ACC112 (cell line): ENCODE measurements at regions not wholly inside any gene's neighbourhood (a gene's known extent, or its start where the extent isn't known, plus 50 kb on each side); places are given as distances from the start of the nearest gene placed in this dataset.
"Not testable (repeated sequence)": the region's sequence is repeated elsewhere in the genome, so short reads cannot be mapped to it uniquely, and the experiment has no call there.

ENCODE experiments used
- H2AFZ ChIP-seq: fragments of 200-600 bp; sonication (generic); one replicate; pipeline ENCODE4 v1.6.0; 2017; ENCODE audit warnings: antibody characterized with exemption, low read length; ENCODE audit not compliant: unreplicated experiment
- H3K27ac ChIP-seq: fragments of 200-600 bp; sonication (generic); 2 replicates; pipeline ENCODE4 v1.5.1; 2014; ENCODE audit warnings: low read depth, mild to moderate bottlenecking, antibody characterized with exemption, low read length, moderate library complexity
- H3K27me3 ChIP-seq: fragments of 200-600 bp; sonication (generic); 2 replicates; pipeline ENCODE4 v1.6.1; 2014; ENCODE audit warnings: mild to moderate bottlenecking, antibody characterized with exemption, low read length, moderate library complexity, mixed read lengths; ENCODE audit not compliant: insufficient read depth
- H3K36me3 ChIP-seq: fragments of 200-600 bp; sonication (generic); 2 replicates; pipeline ENCODE4 v1.6.1; 2016; ENCODE audit warnings: mild to moderate bottlenecking, antibody characterized with exemption, low read length, moderate library complexity, mixed read lengths; ENCODE audit not compliant: insufficient read depth
- H3K4me1 ChIP-seq: fragments of 200-600 bp; sonication (generic); one replicate; pipeline ENCODE4 v1.6.1; 2016; ENCODE audit warnings: low read length, mixed read lengths; ENCODE audit not compliant: insufficient read depth, unreplicated experiment, control insufficient read depth
- H3K4me3 ChIP-seq: fragments of 200-600 bp; sonication (generic); 2 replicates; pipeline ENCODE4 v1.5.1; 2014; ENCODE audit warnings: mild to moderate bottlenecking, low read depth, low read length
- H3K79me2 ChIP-seq: fragments of 200-600 bp; sonication (generic); one replicate; pipeline ENCODE4 v1.6.0; 2016; ENCODE audit warnings: low read length; ENCODE audit not compliant: control insufficient read depth, unreplicated experiment, insufficient read depth

DNA sequence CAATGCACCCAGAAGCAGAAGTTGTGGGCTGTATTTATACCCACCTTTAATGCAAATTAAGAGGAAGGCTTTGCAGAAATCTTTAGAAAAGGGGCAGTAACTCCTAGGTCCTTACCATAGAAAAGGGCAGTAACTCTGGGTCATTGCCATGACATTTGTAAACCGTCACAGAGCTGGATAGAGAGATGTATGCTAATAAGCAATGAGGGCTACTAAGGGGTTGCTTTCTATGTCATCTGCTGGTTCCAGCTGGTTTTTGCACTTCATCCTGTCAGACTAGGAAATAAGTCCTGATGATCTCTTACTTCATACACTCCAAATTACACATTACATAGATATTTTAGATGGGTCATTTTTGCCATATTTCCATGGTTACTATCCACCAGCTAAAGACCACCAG is 299.1 kb upstream of the TYRP1 start:
- H3K79me2 ChIP-seq, result no peaks in the 10 kb centered on the region
- H2AFZ ChIP-seq, result no peak overlapping the region
- H3K36me3 ChIP-seq, result no peaks in the 10 kb centered on the region
- no peak overlapping the region for H3K27ac ChIP-seq
- no peak overlapping the region for H3K4me3 ChIP-seq
- no peaks in the 10 kb centered on the region for H3K4me1 ChIP-seq
- H3K27me3 ChIP-seq, result no peaks in the 10 kb centered on the region

DNA sequence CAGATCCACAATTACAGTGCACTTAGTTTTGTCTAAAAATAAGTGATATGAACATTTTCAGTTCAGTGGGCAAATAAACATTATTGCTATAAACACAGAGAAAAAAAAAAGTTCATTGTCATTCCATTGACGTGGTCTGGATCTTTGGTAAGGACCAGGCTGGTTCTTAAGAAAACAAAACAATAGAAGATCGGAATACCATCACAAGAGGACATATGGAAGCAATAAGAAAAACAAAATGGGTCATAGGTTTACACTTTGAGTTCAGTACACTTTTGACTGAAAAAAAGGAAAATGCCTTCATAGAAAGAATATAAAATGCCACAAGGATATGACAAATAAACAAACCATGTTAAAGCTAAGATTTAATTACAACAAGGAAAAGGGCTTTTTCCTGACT is 289.5 kb upstream of the TYRP1 start:
- H3K27ac ChIP-seq, result no peak overlapping the region
- no peaks in the 10 kb centered on the region for H3K36me3 ChIP-seq
- H2AFZ ChIP-seq, result no peak overlapping the region
- H3K4me1 ChIP-seq, result no peaks in the 10 kb centered on the region
- no peaks in the 10 kb centered on the region for H3K79me2 ChIP-seq
- H3K4me3 ChIP-seq, result no peak overlapping the region
- H3K27me3 ChIP-seq, result no peaks in the 10 kb centered on the region

DNA sequence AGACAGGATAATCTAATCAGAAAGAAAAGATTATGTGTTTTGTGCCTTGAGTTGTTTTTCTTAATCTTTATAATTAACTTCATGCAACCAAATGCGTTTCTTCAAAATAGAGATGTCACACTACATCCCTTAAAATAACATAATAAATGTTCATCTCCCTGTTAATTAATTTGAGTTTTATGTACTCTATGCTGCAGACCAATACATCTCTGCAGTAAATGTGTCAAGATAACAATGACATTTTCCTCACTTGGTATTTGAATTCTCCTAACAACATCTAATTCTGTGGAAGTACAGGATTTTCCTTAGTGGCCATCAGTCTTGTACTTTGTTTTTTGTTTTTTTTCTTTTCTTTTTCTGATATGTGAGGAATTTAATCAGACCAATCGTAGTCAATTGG is 279.2 kb upstream of the TYRP1 start:
- Histone ChIP-seq H3K4me1 (no peaks in the 10 kb centered on the region), H3K27me3 (no peaks in the 10 kb centered on the region), H3K36me3 (no peaks in the 10 kb centered on the region), H3K4me3 (no peak overlapping the region), H3K79me2 (no peaks in the 10 kb centered on the region), H2AFZ (no peak overlapping the region), H3K27ac (no peak overlapping the region)

DNA sequence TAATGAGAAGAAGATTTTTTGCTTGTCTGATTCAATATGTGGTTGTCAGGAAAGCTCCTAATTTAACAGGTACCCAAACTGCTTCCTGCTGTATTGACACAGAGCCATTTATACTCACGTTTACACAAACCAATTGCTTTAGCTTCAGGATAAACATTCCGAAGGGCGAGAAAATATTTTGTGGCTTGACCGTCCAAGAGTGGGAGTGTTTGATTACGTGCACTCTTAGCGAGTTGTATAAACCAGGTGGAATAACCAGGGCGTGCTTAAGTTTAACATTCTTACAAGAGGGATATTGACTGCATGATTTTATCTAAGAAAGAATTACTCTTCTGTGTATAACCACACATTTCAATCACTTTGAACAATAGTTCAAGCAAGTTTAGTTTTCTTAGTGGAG is 278.7 kb upstream of the TYRP1 start:
- Histone ChIP-seq H3K36me3 (no peaks in the 10 kb centered on the region), H3K4me1 (no peaks in the 10 kb centered on the region), H2AFZ (no peak overlapping the region), H3K27me3 (no peaks in the 10 kb centered on the region), H3K4me3 (no peak overlapping the region), H3K27ac (no peak overlapping the region), H3K79me2 (no peaks in the 10 kb centered on the region)

DNA sequence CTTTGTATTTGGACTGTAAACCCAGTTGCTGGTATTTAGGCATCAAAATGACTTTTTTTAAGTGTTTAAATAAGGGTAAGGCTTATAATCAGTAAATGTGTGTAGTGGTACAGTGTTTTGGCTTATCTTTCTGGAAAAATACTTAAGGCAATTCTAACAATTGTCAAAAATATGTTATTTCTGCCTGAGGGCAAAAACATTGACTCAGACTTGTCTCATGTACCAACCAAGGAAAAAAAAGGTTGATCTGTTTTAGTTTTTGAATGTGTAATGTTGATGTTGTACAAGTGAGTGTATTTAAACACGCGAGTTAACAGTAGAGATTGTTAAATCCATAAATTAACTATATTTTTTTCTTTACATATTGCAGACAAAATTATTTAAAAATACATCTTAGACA is 277.8 kb upstream of the TYRP1 start:
- H3K79me2 ChIP-seq, result no peaks in the 10 kb centered on the region
- H3K36me3 ChIP-seq, result no peaks in the 10 kb centered on the region
- H3K4me3 ChIP-seq, result no peak overlapping the region
- no peaks in the 10 kb centered on the region for H3K27me3 ChIP-seq
- no peak overlapping the region for H3K27ac ChIP-seq
- H3K4me1 ChIP-seq, result no peaks in the 10 kb centered on the region
- no peak overlapping the region for H2AFZ ChIP-seq

DNA sequence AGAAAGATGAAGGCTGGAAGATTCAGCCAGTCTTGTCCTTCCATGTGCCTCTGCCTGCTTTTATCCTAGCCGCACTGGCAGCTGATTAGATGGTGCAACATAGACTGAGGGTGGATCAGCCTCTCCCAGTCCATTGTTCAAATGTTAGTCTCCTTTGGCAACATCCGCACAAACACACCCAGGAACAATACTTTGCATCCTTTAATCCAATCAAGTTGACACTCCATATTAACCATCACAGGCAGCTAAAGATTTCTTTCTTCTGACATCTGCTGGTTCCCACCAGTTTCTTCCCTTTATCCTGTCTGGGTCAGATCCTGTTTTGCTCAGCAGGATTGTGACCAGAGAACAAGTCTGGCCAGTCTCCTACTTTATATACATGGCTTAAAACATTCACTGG is 276.5 kb upstream of the TYRP1 start:
- Histone ChIP-seq H2AFZ (no peak overlapping the region), H3K27me3 (no peaks in the 10 kb centered on the region), H3K36me3 (no peaks in the 10 kb centered on the region), H3K4me3 (no peak overlapping the region), H3K4me1 (no peaks in the 10 kb centered on the region), H3K27ac (no peak overlapping the region), H3K79me2 (no peaks in the 10 kb centered on the region)

DNA sequence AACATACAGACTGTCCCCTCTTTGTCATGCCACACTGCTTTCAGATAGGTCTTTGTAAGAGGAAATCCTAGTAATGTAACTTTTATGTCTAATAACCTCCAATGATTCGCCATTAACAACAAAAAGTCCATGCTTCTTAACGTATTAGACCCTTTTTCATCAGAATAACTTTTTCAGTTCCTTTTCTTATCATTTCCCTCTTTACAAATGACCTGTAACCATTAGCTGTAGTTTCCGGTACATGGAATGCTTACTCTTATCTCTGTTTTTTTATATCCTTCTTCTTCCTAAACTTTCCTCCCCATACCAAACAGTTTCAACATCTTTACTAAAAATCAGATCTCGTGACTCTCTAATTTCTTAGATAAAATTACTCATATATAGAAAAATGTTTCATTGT is 268.9 kb upstream of the TYRP1 start:
- Histone ChIP-seq H2AFZ (no peak overlapping the region), H3K79me2 (no peaks in the 10 kb centered on the region), H3K27me3 (no peaks in the 10 kb centered on the region), H3K4me3 (no peak overlapping the region), H3K36me3 (no peaks in the 10 kb centered on the region), H3K4me1 (no peaks in the 10 kb centered on the region), H3K27ac (no peak overlapping the region)

DNA sequence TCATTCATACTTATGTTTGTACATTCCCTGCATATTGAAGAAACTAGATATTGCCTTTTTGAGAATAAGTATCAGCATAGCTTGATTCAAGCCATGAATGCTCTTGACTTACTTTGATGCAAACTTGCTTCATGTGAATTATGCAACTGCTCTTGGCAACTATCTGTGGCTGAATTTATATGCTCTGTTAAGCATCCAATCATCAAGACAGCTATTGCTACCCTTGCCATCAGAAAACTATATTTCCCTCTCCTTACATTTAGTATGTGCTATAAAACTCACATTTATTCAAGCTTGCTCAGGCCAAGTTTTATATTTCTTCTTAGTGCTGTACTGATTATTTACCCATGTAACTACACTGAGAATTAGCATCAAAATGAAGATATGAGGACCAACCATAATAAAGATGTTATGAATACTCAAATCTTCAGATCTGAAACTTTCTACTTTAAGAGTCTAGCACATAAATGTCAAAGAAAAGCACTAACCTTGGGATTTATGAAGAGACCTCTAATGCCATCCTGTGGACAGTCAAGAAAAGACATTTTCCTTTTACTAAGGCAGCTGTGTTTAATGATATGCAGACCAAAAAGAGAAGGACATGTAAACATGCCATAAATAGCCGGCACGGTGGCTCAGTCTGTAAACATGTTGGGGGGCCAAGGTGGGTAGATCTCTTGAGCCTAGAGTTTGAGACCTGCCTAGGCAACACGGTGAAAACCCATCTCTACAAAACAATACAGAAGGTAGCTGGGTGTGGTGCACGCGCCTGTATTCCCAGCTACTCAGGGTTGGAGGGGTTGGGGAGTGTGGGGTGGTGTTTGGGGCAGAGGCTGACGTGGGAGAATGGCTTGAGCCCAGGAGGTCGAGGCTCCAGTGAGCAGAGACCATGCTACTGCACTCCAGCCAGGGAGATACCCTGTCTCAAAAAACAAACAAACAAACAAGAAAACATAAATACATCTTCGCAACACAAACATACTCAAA is 267.0 kb upstream of the TYRP1 start:
- no peaks in the 10 kb centered on the region for H3K36me3 ChIP-seq
- H3K27ac ChIP-seq, result no peak overlapping the region
- H2AFZ ChIP-seq, result no peak overlapping the region
- H3K4me1 ChIP-seq, result no peaks in the 10 kb centered on the region
- H3K79me2 ChIP-seq, result no peaks in the 10 kb centered on the region
- no peaks in the 10 kb centered on the region for H3K27me3 ChIP-seq
- no peak overlapping the region for H3K4me3 ChIP-seq

DNA sequence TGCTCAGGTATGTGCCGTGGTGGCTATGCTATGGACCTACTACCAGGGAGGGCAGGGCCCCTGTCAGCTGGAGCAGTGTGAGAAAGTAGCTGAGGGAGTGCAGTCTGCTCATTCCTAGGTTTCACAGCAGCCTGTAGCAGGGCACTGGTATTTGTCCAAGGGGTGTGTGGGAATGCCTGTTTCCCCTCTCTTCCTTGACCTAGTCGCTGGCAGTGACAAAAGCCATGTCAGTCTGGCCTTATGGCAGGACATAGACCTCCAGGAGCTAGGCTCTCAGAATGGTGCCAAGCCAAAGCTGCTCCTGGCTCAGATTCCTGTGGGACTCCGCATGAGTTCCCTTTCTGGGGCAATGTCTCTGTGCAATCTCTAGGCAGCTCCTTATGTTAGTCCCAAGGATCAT is 253.9 kb upstream of the TYRP1 start:
- H3K27me3 ChIP-seq, result no peaks in the 10 kb centered on the region
- no peak overlapping the region for H3K4me3 ChIP-seq
- no peaks in the 10 kb centered on the region for H3K4me1 ChIP-seq
- H3K79me2 ChIP-seq, result no peaks in the 10 kb centered on the region
- H2AFZ ChIP-seq, result no peak overlapping the region
- no peak overlapping the region for H3K27ac ChIP-seq
- no peaks in the 10 kb centered on the region for H3K36me3 ChIP-seq

DNA sequence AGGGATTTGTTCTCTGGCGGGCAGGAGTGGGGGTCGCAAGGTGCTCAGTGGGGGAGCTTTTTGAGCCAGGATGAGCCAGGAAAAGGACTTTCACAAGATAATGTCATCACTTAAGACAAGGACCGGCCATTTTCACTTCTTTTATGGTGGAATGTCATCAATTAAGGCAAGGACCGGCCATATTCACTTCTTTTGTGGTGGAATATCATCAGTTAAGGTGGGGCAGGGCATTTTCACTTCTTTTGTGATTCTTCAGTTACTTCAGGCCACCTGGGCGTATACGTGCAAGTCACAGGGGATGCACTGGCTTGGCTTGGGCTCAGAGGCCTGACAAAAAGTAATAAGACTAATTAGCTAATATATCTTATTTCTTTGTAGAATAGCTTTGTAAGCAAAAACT is 252.1 kb upstream of the TYRP1 start:
- H3K27ac ChIP-seq, H3K4me3 ChIP-seq, H3K79me2 ChIP-seq, H3K4me1 ChIP-seq, H3K27me3 ChIP-seq, H2AFZ ChIP-seq, H3K36me3 ChIP-seq: not testable (repeated sequence)

DNA sequence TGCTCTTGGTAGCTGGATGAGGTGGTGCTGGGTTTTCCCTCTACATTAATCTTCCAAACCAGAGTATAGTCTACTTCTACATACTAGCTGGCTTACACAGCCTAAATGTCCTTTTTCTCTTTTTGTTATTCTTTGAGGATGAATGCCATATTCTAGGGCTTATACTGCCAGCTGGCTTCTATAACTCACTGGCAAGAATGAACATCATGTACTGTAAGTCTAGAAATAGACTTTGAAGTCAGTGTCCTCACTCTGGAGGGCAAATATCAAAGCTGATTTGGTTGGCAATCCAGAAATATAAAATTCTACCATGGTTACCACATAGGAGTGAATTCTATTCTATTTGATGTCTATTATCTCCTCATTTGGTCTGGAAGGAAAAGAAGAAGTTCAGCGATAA is 251.7 kb upstream of the TYRP1 start:
- no peaks in the 10 kb centered on the region for H3K27me3 ChIP-seq
- H3K4me1 ChIP-seq, result no peaks in the 10 kb centered on the region
- H2AFZ ChIP-seq, result no peak overlapping the region
- H3K4me3 ChIP-seq, result no peak overlapping the region
- H3K27ac ChIP-seq, result no peak overlapping the region
- no peaks in the 10 kb centered on the region for H3K79me2 ChIP-seq
- H3K36me3 ChIP-seq, result no peaks in the 10 kb centered on the region
